Fibroblast of lung (primary cell): ENCODE measurements at regions not wholly inside any gene's neighbourhood (a gene's known extent, or its start where the extent isn't known, plus 50 kb on each side); places are given as distances from the start of the nearest gene placed in this dataset.

Source experiments
- DNase-seq, 2 donors: peaks; one replicate each; pipeline versions ENCODE4 v3.0.0 to v3.0.0-alpha.2; 2010; ENCODE audit warnings: low read depth in 2 of 2
- H2AFZ ChIP-seq: 2 replicates; pipeline ENCODE4 v1.5.1; 2012; ENCODE audit warnings: low read length, control low read depth, inconsistent platforms
- H3K27ac ChIP-seq: 2 replicates; pipeline ENCODE4 v1.5.1; 2011; ENCODE audit warnings: low read length, control low read depth; ENCODE audit not compliant: insufficient read depth
- H3K27me3 ChIP-seq: 2 replicates; pipeline ENCODE4 v1.5.1; 2011; ENCODE audit warnings: mild to moderate bottlenecking, low read length; ENCODE audit not compliant: control insufficient read depth, insufficient read depth
- H3K36me3 ChIP-seq: 2 replicates; pipeline ENCODE4 v1.5.1; 2011; ENCODE audit warnings: low read length; ENCODE audit not compliant: control insufficient read depth, insufficient read depth
- H3K4me1 ChIP-seq: 2 replicates; pipeline ENCODE4 v1.5.1; 2011; ENCODE audit warnings: low read length; ENCODE audit not compliant: control insufficient read depth, insufficient read depth; ENCODE audit errors: extremely low read depth
- H3K4me2 ChIP-seq: 2 replicates; pipeline ENCODE4 v1.5.1; 2011; ENCODE audit warnings: low read length, control low read depth; ENCODE audit not compliant: insufficient read depth; ENCODE audit errors: extremely low read depth
- H3K4me3 ChIP-seq, 4 experiments: fragments of 200-600 bp in 1 of 4; sonication (generic) in 1 of 4; replicated peaks in 1 of 4; 2 replicates each; pipeline ENCODE4 v1.5.1; 2011 to 2016; ENCODE audit warnings: low read length in 4 of 4, low read depth in 3 of 4, mild to moderate bottlenecking in 3 of 4, control low read depth in 2 of 4, inconsistent platforms in 1 of 4, mixed read lengths in 1 of 4; ENCODE audit not compliant: insufficient read depth in 1 of 4; ENCODE audit errors: control extremely low read depth in 1 of 4
- H3K79me2 ChIP-seq: 2 replicates; pipeline ENCODE4 v1.5.1; 2012; ENCODE audit warnings: mild to moderate bottlenecking, low read length, inconsistent platforms; ENCODE audit not compliant: control insufficient read depth, insufficient read depth
- H3K9ac ChIP-seq: 2 replicates; pipeline ENCODE4 v1.5.1; 2011; ENCODE audit warnings: mild to moderate bottlenecking, low read length, control low read depth; ENCODE audit not compliant: insufficient read depth
- H3K9me3 ChIP-seq: 2 replicates; pipeline ENCODE4 v1.5.1; 2012; ENCODE audit warnings: low read depth, low read length; ENCODE audit not compliant: control insufficient read depth, insufficient read depth
- H4K20me1 ChIP-seq: 2 replicates; pipeline ENCODE4 v1.5.1; 2011; ENCODE audit warnings: low read length; ENCODE audit not compliant: control insufficient read depth, insufficient read depth; ENCODE audit errors: extremely low read depth
- CTCF ChIP-seq, 2 donors: IDR thresholded peaks in 1 of 2; conservative IDR thresholded peaks in 1 of 2; 1 replicate in 1 of 2; 2 replicates in 1 of 2; pipeline ENCODE4 v1.5.1; 2011 to 2012; ENCODE audit warnings: low read length in 2 of 2, control low read depth in 1 of 2, inconsistent platforms in 1 of 2, low read depth in 1 of 2, mild to moderate bottlenecking in 1 of 2
- EZH2 ChIP-seq: IDR thresholded peaks from 2 replicates; pipeline ENCODE4 v1.5.1; 2012; ENCODE audit warnings: low read length, control low read depth, mild to moderate bottlenecking; ENCODE audit errors: missing control alignments

GRCh38 chr2:220318037-220318436 is 690.6 kb downstream of the SLC4A3 start:
- Histone ChIP-seq H2AFZ (no peak overlapping the region), H3K79me2 (no peaks in the 10 kb centered on the region), H3K9ac (no peak overlapping the region), H3K4me1 (no peaks in the 10 kb centered on the region), H4K20me1 (no peaks in the 10 kb centered on the region), H3K4me3 (no peak overlapping the region), H3K9me3 (no peaks in the 10 kb centered on the region), H3K36me3 (no peaks in the 10 kb centered on the region), H3K27ac (no peak overlapping the region), H3K4me2 (no peak overlapping the region), H3K27me3 (no peaks in the 10 kb centered on the region)
- TF ChIP-seq EZH2 (no peak), CTCF (conservative IDR thresholded peaks at IDR 0.05 in 1 of 2, IDR thresholded peaks at IDR 0.05 in 1 of 2; ENCODE audit: low read depth in 1 of 2, low read length in 2 of 2) (no peak)
- no peak for DNase-seq

GRCh38 chr2:220318508-220318907 is 691.1 kb downstream of the SLC4A3 start:
- no peaks in the 10 kb centered on the region for H3K36me3 ChIP-seq
- no peaks in the 10 kb centered on the region for H3K9me3 ChIP-seq
- no peaks in the 10 kb centered on the region for H3K27me3 ChIP-seq
- H3K4me2 ChIP-seq, result no peak overlapping the region
- no peak overlapping the region for H3K27ac ChIP-seq
- no peak overlapping the region for H3K9ac ChIP-seq
- H2AFZ ChIP-seq, result no peak overlapping the region
- no peaks in the 10 kb centered on the region for H3K4me1 ChIP-seq
- no peak for DNase-seq
- no peak overlapping the region for H3K4me3 ChIP-seq
- no peaks in the 10 kb centered on the region for H3K79me2 ChIP-seq
- TF ChIP-seq EZH2, result no peak
- no peak for TF ChIP-seq CTCF (conservative IDR thresholded peaks at IDR 0.05 in 1 of 2, IDR thresholded peaks at IDR 0.05 in 1 of 2; ENCODE audit: low read depth in 1 of 2, low read length in 2 of 2)
- no peaks in the 10 kb centered on the region for H4K20me1 ChIP-seq

- Histone ChIP-seq H3K27me3 (no peaks in the 10 kb centered on the region), H4K20me1 (no peaks in the 10 kb centered on the region)
- peak; percentile 13 to 19 for DNase-seq
These were observed 692.9 kb downstream of the SLC4A3 start for GRCh38 chr2:220320326-220320725.

More at GRCh38 chr2:220320326-220320725, 692.9 kb downstream of the SLC4A3 start:
- Histone ChIP-seq H3K27ac (no peak overlapping the region), H2AFZ (no peak overlapping the region), H3K36me3 (no peaks in the 10 kb centered on the region), H3K4me1 (no peaks in the 10 kb centered on the region), H3K4me2 (no peak overlapping the region), H3K79me2 (no peaks in the 10 kb centered on the region), H3K4me3 (no peak overlapping the region), H3K9ac (no peak overlapping the region), H3K9me3 (no peaks in the 10 kb centered on the region)
- TF ChIP-seq CTCF (conservative IDR thresholded peaks at IDR 0.05 in 1 of 2, IDR thresholded peaks at IDR 0.05 in 1 of 2; ENCODE audit: low read depth in 1 of 2, low read length in 2 of 2) (no peak), EZH2 (no peak)
